ENCODE measurements at regions not wholly inside any gene's neighbourhood (a gene's known extent, or its start where the extent isn't known, plus 50 kb on each side); places are given as distances from the start of the nearest gene placed in this dataset.

GRCh38 chr2:34345030-34345429 is 745.9 kb upstream of the FAM98A start:
- TF ChIP-seq ZBTB7A (tag by site-specific recombination; IDR thresholded peaks at IDR 0.05; ENCODE audit: low read depth): no peak
- TF ChIP-seq CTCF (tag by site-specific recombination; IDR thresholded peaks at IDR 0.05): no peak
- TF ChIP-seq ZNF529 (tag by site-specific recombination; IDR thresholded peaks at IDR 0.05; ENCODE audit: insufficient replicate concordance): no peak

Data from HEK293 (cell line).